GM21576 (cell line): ENCODE measurements at regions not wholly inside any gene's neighbourhood (a gene's known extent, or its start where the extent isn't known, plus 50 kb on each side); places are given as distances from the start of the nearest gene placed in this dataset.

ENCODE experiments used
- ATAC-seq: cut with Tn5 transposase; IDR thresholded peaks from one replicate; pipeline ENCODE4 v1.9.1; 2021; ENCODE audit warnings: mild to moderate bottlenecking, moderate library complexity; ENCODE audit not compliant: unreplicated experiment

- no peak for ATAC-seq
Observed at GRCh38 chr7:41878309-41879295, 175.7 kb upstream of the INHBA start.

DNA sequence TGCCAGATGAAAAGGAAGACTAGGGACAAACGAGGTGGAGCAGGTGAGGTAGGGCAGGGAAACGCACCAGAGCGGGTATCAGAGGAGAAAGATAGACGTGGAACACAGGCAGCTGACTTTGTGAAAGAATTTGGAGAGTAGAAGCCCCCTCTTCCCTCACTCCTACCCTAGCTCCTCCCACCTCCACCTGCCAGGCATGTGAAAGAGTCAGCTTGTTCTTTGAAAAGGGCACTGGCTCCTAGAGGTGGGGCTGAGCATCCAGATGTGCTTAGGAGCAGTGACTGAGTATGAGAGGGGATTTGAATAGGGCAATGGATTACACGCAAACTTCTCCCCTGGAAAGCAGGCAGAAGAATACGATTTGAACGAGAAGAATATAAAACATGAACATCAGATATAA, 174.2 kb upstream of the INHBA start:
- no peak for ATAC-seq

DNA sequence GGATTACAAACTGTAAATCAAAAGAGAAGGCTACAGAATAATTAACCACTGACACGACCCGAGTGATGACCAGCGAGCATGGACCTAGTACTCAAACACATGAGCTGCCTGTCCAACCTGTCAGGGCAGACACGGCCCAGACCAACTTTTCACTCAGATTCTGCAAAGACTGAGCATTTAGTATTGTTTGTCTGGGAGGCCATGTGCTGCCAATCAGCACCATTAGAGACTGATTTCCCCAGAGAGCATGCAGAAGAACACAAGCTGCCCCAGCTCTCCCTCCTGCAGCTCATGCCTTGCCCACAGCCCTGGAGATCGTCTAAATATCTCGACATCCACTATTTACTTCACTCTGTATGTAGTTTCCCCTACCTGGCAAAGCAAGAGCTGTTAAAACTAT, 172.6 kb upstream of the INHBA start:
- no peak for ATAC-seq

DNA sequence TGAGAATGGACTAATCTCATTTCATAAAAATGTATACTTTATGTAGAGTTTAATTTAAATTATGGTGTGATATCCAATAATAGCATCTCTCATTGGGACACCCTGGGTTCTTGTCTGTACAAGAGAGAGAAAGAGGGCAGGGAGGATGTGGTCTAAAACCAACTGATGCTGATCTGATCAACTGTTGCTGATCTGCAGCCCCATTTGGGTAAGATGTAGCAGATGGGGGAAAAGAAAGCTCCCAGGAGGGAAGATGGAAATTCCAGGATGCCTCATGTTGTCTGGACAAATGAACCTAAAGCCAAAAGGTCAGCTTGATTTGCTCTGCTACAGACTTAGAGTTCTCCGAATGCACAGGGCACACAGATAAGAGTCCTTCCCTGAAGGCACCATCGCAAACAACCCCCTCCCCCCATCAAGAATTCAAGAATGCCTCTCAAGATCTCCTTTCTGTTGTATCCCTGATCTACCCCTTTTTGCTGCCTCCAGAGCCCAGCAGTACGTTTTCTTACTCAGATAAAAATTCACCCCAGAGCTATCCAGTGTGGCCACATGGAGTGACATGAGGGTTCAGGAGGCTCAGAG, 171.4 kb upstream of the INHBA start:
- no peak for ATAC-seq

GRCh38 chr7:41873741-41874140, 170.9 kb upstream of the INHBA start:
- ATAC-seq = no peak

DNA sequence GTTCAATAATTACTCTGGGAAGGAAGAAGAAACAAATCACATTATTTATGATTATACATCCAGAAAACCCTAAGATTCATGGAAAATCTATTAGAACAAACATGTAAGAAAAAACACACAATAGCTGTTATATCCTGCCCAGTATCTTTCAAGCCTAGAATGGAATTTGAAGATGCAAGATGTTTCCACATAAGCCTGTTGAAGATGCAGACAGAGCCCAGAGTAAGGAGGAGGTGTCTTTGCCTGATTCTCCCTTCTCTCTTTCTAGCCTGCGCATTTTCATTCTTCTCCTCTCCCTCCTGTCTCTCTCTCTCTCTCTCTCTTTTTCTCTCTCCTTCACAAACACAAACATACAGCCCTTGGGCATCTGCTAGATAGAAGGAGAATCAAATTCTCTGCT, 170.1 kb upstream of the INHBA start:
- no peak for ATAC-seq

GRCh38 chr7:41870461-41871138, 167.7 kb upstream of the INHBA start:
- peak; percentile 50 for ATAC-seq

GRCh38 chr7:41869997-41870396, 167.1 kb upstream of the INHBA start:
- peak; percentile 38 for ATAC-seq

GRCh38 chr7:41869596-41869995, 166.7 kb upstream of the INHBA start:
- no peak for ATAC-seq

GRCh38 chr7:41869091-41869490, 166.2 kb upstream of the INHBA start:
- ATAC-seq = no peak

GRCh38 chr7:41867639-41868280, 164.9 kb upstream of the INHBA start:
- ATAC-seq = no peak

DNA sequence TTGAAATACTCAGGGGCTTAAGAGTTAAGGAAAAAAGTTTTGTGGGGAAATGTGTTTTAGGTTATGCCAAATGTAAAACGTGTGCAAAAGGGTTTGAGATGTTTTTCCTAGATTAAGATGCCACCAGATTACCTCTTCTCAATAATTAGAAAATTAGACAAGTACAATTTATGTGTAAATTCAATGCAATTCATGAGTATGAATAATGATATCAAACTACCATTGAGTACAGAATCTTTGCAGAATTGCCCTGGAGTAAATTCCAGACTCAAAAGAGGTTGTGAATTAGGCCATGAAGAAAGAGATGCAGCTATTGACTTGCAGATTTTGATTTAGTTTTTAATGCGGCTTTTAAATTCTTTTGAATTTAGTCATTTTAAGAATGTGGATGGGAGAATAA, 159.4 kb upstream of the INHBA start:
- no peak for ATAC-seq

DNA sequence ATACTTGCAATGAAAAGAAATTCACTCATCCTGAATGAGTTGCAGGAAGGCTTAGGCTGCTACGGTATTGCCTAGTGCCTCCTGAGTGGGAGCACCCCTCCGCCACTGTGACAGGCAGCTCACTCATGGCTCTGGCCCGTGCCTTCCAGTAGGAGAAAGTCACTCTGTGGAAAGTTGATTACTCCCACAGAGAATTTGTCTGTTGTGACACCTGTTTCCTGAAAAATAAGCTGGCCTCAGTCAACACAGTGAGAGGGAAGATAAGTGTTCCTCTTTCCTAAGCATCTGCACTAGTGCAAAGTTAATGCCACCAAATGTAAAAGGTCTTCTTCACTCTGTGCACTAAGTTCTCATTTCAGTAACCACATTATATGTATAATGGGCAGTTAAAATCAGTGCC, 158.8 kb upstream of the INHBA start:
- no peak for ATAC-seq

DNA sequence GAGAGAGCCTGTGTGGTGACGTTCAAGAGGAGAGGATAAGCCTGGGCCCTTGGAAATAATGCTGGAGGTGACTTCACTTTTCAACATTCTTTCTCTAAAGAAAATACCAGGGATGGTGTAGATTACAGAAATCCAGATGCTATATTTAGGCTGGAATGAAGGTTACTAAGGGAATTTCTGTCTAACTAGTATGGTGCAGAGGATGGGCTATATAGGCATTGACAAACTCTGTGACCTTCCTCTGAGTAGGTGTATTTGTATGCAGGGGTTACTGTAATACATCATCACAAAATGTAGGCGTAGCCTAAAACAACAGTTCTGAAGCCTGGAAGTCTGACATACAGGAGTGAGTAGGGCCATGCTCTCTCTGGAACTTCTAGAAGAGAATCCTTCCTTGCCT, 155.3 kb upstream of the INHBA start:
- ATAC-seq = no peak

DNA sequence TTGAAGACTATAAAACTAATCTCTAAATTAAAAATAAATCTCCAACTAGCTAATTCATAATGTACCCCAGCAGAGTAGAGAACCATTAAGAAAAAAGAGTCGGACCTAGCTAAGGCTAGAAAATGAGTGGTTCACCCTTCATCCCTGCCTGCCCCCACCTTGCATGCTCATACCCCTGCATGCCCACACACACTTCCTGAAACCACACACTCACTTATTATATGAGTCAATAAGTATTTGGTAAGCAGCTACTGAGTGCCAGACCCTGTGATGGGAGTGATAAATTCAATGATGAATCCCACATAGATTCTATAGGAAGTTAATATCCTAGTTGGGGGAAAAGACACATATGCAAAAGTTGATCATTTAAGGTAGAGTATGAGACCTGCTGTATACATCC, 152.9 kb upstream of the INHBA start:
- ATAC-seq = no peak

DNA sequence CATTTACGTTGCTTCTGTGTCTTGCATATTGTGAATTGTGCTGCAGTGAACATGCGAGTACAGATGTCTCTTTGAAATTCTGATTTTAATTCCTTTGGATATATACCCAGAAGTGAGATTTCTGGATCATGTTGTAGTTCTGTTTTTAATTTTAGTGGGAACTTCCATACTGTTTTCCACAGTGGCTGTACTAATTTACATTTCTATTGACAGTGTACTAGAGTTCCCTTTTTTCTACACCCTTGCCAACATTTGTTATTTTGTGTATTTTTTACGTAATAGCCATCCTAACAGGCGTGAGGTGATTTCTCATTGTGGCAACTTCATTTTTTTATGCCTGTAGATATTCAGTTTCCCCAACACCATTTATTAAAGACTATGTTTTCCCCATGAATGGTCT, 144.7 kb upstream of the INHBA start:
- no peak for ATAC-seq

- no peak for ATAC-seq
Observed at GRCh38 chr7:41847151-41847550, 144.3 kb upstream of the INHBA start.

- no peak for ATAC-seq
Observed at GRCh38 chr7:41842956-41843355, 140.1 kb upstream of the INHBA start.

DNA sequence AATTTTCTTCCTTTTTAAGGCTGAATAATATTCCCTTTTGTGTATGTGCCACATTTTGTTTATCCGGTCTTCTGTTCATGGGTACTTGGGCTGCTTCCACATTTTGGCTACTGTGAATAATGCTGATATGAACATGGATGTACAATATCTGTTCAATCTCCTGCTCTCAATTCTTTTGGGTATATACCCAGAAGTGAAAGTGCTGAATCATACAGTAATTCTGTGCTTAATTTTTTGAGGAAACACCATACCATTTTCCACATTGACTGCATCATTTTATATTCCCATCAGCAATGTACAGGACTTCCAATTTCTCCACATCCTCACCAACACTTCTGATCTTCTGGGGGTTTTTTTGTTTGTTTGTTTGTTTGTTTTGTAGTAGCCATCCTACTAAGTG, 135.0 kb upstream of the INHBA start:
- no peak for ATAC-seq

DNA sequence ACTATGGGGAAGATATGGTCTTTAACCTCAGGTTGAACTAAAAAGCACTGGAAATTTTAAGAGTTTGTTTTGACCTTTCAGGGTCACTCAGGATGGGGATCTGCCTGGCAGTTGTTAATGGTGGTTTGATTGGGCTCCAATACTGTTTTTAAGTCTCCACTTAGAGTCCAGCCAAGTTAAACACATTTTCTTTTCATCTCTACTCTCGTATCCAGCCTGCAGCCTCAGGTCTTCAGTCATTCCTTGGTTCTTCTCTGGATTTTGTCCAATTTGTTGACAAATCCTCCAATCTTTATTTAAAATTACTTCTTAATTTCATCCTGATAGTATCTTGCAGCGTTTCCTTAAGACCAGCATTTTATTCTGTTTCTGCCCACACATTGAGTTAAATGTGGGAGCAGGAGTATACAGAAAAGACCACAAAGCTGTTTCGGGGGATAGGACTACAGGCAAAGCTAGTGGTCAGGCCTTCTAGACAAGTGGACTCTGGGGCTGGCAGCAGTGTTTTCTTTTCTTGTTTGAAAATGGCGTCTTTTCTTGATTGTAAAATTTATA, 133.2 kb upstream of the INHBA start:
- ATAC-seq = no peak
